ENCODE measurements at regions not wholly inside any gene's neighbourhood (a gene's known extent, or its start where the extent isn't known, plus 50 kb on each side); places are given as distances from the start of the nearest gene placed in this dataset.

DNA sequence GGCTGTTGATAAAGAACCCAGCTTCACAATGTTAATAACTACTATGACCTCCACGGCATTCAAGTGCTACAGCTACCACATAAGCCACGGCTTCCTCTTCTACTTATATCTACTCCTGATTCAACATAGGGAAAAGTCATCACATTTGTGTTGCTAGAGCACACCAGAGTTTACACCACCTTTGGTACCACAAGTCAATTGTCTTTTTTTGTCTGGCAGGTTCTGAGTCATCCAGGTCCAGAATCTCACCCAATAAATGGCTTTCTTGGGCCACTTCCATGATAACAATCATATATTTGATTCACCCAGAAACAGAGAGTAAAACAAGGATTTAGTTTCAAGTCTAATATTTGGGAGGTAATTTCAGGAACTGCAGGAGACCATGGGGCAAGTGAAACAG is 480.2 kb downstream of the TMX3 start:
- Histone ChIP-seq H3K27me3 (ENCODE audit: insufficient read depth, low read length, poor library complexity, severe bottlenecking) (no peaks in the 10 kb centered on the region), H3K9me3 (ENCODE audit: insufficient read depth, low read depth, low read length) (no peaks in the 10 kb centered on the region)

DNA sequence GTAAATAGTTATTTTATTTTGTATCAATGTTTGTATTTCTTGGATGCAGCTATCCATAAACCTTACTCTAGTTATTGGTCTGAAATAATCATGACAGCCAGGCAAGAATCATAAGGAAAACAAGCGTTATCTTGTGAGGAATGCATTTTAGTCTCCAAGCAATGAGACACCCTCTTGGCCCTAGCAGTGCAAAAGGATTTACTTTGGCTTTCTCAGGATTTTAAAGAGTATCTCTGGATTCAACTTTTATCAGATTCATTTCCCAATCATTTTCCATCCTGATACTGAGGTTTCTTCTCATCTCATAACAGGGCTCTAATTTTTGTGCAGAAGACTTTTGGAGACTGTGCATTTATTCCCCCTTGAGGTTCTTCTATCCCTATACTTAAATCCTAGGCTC is 480.8 kb downstream of the TMX3 start:
- H3K4me1 ChIP-seq (ENCODE audit: insufficient read depth, low read length, poor library complexity, severe bottlenecking) = peaks cover 15% of the 10 kb centered on the region
- H3K27me3 ChIP-seq (ENCODE audit: insufficient read depth, low read length, poor library complexity, severe bottlenecking) = no peaks in the 10 kb centered on the region
- H3F3A ChIP-seq (ENCODE audit: low read depth) = no peaks in the 10 kb centered on the region
- H3K4me3 ChIP-seq (ENCODE audit: low read length, poor library complexity, severe bottlenecking) = no peak overlapping the region
- H4K20me1 ChIP-seq (ENCODE audit: insufficient read depth, low read length, poor library complexity, severe bottlenecking) = no peaks in the 10 kb centered on the region
- no peaks in the 10 kb centered on the region for H3K79me2 ChIP-seq (ENCODE audit: insufficient read depth, low read length)
- H3K9ac ChIP-seq (ENCODE audit: low read depth, low read length, poor library complexity, severe bottlenecking) = no peak overlapping the region
- no peaks in the 10 kb centered on the region for H3K9me2 ChIP-seq (replicated peaks; ENCODE audit: low read depth, low read length)
- no peaks in the 10 kb centered on the region for H3K36me3 ChIP-seq (ENCODE audit: insufficient read depth, low read length)
- no peak overlapping the region for H2AFZ ChIP-seq (ENCODE audit: low read length)
- no peaks in the 10 kb centered on the region for H3K9me3 ChIP-seq (ENCODE audit: insufficient read depth, low read depth, low read length)
- TF ChIP-seq, protein P1, sequence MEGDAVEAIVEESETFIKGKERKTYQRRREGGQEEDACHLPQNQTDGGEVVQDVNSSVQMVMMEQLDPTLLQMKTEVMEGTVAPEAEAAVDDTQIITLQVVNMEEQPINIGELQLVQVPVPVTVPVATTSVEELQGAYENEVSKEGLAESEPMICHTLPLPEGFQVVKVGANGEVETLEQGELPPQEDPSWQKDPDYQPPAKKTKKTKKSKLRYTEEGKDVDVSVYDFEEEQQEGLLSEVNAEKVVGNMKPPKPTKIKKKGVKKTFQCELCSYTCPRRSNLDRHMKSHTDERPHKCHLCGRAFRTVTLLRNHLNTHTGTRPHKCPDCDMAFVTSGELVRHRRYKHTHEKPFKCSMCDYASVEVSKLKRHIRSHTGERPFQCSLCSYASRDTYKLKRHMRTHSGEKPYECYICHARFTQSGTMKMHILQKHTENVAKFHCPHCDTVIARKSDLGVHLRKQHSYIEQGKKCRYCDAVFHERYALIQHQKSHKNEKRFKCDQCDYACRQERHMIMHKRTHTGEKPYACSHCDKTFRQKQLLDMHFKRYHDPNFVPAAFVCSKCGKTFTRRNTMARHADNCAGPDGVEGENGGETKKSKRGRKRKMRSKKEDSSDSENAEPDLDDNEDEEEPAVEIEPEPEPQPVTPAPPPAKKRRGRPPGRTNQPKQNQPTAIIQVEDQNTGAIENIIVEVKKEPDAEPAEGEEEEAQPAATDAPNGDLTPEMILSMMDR (conservative IDR thresholded peaks at IDR 0.05; ENCODE audit: low read length) = no peak
- TF ChIP-seq EZH2phosphoT487 (IDR thresholded peaks at IDR 0.05; ENCODE audit: borderline replicate concordance) = no peak
- peak overlapping the region; percentile 21 for H3K4me2 ChIP-seq (ENCODE audit: low read depth, low read length, poor library complexity, severe bottlenecking)

More for the DNA sequence above, 480.2 kb downstream of the TMX3 start:
- H3K4me3 ChIP-seq (ENCODE audit: low read length, poor library complexity, severe bottlenecking) = no peak overlapping the region
- H2AFZ ChIP-seq (ENCODE audit: low read length) = no peak overlapping the region
- H3K36me3 ChIP-seq (ENCODE audit: insufficient read depth, low read length) = no peaks in the 10 kb centered on the region
- no peak overlapping the region for H3K9ac ChIP-seq (ENCODE audit: low read depth, low read length, poor library complexity, severe bottlenecking)
- TF ChIP-seq, protein P1 (conservative IDR thresholded peaks at IDR 0.05; ENCODE audit: low read length) = no peak
- TF ChIP-seq EZH2phosphoT487 (IDR thresholded peaks at IDR 0.05; ENCODE audit: borderline replicate concordance) = no peak
- H3K4me2 ChIP-seq (ENCODE audit: low read depth, low read length, poor library complexity, severe bottlenecking) = peak overlapping the region; percentile 21
- H3K4me1 ChIP-seq (ENCODE audit: insufficient read depth, low read length, poor library complexity, severe bottlenecking) = peaks cover 15% of the 10 kb centered on the region
- H3K79me2 ChIP-seq (ENCODE audit: insufficient read depth, low read length) = no peaks in the 10 kb centered on the region
- H3F3A ChIP-seq (ENCODE audit: low read depth) = no peaks in the 10 kb centered on the region
- H3K9me2 ChIP-seq (replicated peaks; ENCODE audit: low read depth, low read length) = no peaks in the 10 kb centered on the region
- H4K20me1 ChIP-seq (ENCODE audit: insufficient read depth, low read length, poor library complexity, severe bottlenecking) = no peaks in the 10 kb centered on the region

DNA sequence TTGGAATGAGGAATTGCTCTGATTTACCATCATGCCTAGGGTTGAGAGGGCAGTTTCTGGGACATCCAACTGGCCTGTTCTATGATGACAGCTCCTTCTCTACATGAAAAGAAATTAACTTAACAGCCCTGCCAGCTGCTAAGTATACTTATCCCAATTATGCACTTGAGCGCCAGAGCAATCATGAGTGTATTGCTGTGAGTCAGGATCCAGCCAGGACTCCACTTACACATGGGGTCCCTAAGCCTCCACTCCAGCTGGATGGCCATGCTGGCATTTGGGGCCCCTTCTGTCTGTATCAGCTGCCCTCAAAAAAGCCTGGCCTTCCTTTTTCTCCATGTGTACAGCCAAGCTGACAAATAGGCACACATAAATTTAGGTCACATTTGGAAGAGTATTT is 481.9 kb downstream of the TMX3 start:
- Histone ChIP-seq H3K9me2 (replicated peaks; ENCODE audit: low read depth, low read length) (no peaks in the 10 kb centered on the region), H4K20me1 (ENCODE audit: insufficient read depth, low read length, poor library complexity, severe bottlenecking) (no peaks in the 10 kb centered on the region), H3K9ac (ENCODE audit: low read depth, low read length, poor library complexity, severe bottlenecking) (no peak overlapping the region), H3K4me2 (ENCODE audit: low read depth, low read length, poor library complexity, severe bottlenecking) (no peak overlapping the region), H3K4me3 (ENCODE audit: low read length, poor library complexity, severe bottlenecking) (no peak overlapping the region), H3F3A (ENCODE audit: low read depth) (no peaks in the 10 kb centered on the region), H3K36me3 (ENCODE audit: insufficient read depth, low read length) (no peaks in the 10 kb centered on the region), H3K27me3 (ENCODE audit: insufficient read depth, low read length, poor library complexity, severe bottlenecking) (no peaks in the 10 kb centered on the region), H3K79me2 (ENCODE audit: insufficient read depth, low read length) (no peaks in the 10 kb centered on the region), H2AFZ (ENCODE audit: low read length) (no peak overlapping the region), H3K4me1 (ENCODE audit: insufficient read depth, low read length, poor library complexity, severe bottlenecking) (peaks cover 15% of the 10 kb centered on the region), H3K9me3 (ENCODE audit: insufficient read depth, low read depth, low read length) (no peaks in the 10 kb centered on the region)
- no peak for TF ChIP-seq EZH2phosphoT487 (IDR thresholded peaks at IDR 0.05; ENCODE audit: borderline replicate concordance)
- TF ChIP-seq, protein P1 (conservative IDR thresholded peaks at IDR 0.05; ENCODE audit: low read length) = no peak
